ENCODE measurements at regions not wholly inside any gene's neighbourhood (a gene's known extent, or its start where the extent isn't known, plus 50 kb on each side); places are given as distances from the start of the nearest gene placed in this dataset.

DNA sequence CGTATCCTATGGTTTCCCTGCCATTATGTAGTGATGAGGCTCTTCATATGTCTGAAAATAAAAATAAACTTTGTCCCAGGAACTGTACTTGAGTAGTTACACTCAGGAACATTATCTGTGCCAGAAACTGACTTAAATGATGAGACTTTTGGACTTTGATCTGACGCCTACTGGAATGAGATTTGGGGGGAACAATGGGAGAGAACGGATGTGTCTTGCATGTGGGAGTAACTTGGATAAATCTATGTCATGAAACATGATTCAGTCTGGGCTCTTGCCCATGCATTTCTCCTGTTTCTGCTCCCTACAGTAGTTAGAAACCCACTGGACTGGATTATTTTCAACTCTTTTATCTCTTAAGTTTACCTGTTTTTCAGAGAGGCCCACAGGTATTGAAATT lies 2351.4 kb downstream of the PCDH7 start:
- no peak for DNase-seq
- H3K27ac ChIP-seq (ENCODE audit: low read depth in 1 of 2, low read length in 2 of 2): no peak overlapping the region
- Mint-ChIP-seq H3K36me3 (no peaks in the 10 kb centered on the region), H3K4me1 (no peaks in the 10 kb centered on the region), H3K27me3 (ENCODE audit: low read depth in 3 of 3) (no peaks in the 10 kb centered on the region), H3K27ac (no peak overlapping the region), H3K9me3 (peaks cover 0 to 5% (median 0%) of the 10 kb centered on the region in 7 donors), H3K4me3 (no peak overlapping the region)
- no peaks in the 10 kb centered on the region for H4K20me1 ChIP-seq (ENCODE audit: insufficient read depth, low read length)
- no peak overlapping the region for H2AFZ ChIP-seq (ENCODE audit: insufficient read depth, low read depth, low read length, poor library complexity, severe bottlenecking)
- no peaks in the 10 kb centered on the region for H3K79me2 ChIP-seq (ENCODE audit: insufficient read depth, low read length)
- no peaks in the 10 kb centered on the region for H3K4me1 ChIP-seq (ENCODE audit: control insufficient read depth in 1 of 2, insufficient read depth in 2 of 2, low read length in 2 of 2)
- 78% methylated on average over 2 of the region's 3 CpGs for WGBS (ENCODE audit: insufficient coverage)
- intact Hi-C loops (cut with micrococcal nuclease): no loop called here
- no peak overlapping the region for H3K4me2 ChIP-seq (replicated peaks; ENCODE audit: extremely low read depth, low read length, poor library complexity, severe bottlenecking)
- H3K27me3 ChIP-seq (ENCODE audit: control insufficient read depth in 2 of 2, insufficient read depth in 2 of 2, low read length in 2 of 2): no peaks in the 10 kb centered on the region
- H3K9me3 ChIP-seq (replicated peaks in 1 of 2; ENCODE audit: control insufficient read depth in 1 of 2, insufficient read depth in 1 of 2, low read length in 2 of 2): no peaks in the 10 kb centered on the region
- no peaks in the 10 kb centered on the region for H3K36me3 ChIP-seq (replicated peaks in 1 of 2; ENCODE audit: control insufficient read depth in 1 of 2, insufficient read depth in 2 of 2, low read length in 2 of 2)
- TF ChIP-seq CTCF (IDR thresholded peaks at IDR 0.05): no peak
- H3K9ac ChIP-seq (ENCODE audit: insufficient read depth, low read length, poor library complexity, severe bottlenecking): no peak overlapping the region
- no peak overlapping the region for H3K4me3 ChIP-seq (replicated peaks in 1 of 3; ENCODE audit: low read depth in 2 of 3, low read length in 3 of 3)

DNA sequence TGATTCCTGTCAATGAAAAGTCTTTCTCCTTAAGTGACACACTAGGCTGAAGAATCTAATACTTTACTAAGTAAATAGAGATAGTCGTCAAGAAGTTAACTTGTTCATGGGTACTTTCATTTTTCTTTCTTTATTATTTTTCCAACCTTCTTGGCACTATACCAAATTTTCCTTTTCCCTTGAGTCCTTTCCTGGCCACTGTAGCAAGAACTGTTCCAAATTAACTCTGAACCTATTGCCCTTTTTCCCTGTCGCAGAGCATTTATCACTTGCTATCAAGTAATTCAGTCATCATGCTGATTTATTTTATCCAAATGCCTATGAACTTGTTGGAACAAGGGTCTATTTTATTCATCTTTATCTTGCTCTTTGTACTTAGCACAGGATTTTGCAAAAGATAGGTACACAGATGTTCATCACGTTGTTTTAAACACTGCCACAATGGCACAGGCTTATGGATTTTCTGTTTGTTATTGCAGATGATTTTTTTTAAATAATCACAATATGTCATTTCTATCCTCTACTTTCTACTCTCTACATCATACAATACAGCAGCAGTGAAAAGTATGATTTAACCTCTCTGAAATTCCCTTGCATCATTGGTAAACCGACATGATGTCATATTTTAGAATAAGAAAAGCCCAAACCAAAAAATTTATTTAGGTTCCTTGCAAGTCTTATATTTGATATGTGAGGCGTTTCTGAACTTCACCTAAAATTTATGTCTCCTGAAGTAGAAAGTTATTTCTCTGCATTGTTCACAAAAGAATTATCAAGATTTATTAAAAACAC lies 2352.3 kb downstream of the PCDH7 start:
- WGBS (ENCODE audit: insufficient coverage): no CpG with 5 or more reads among the region's 5 CpGs
- no peaks in the 10 kb centered on the region for H3K9me3 ChIP-seq (replicated peaks in 1 of 2; ENCODE audit: control insufficient read depth in 1 of 2, insufficient read depth in 1 of 2, low read length in 2 of 2)
- peaks cover 0 to 5% (median 0%) of the 10 kb centered on the region in 7 donors for H3K9me3 Mint-ChIP-seq
- no peak for DNase-seq
- no peaks in the 10 kb centered on the region for H3K27me3 Mint-ChIP-seq (ENCODE audit: low read depth in 3 of 3)
- no peak overlapping the region for H3K4me3 ChIP-seq (replicated peaks in 1 of 3; ENCODE audit: low read depth in 2 of 3, low read length in 3 of 3)
- no peak overlapping the region for H2AFZ ChIP-seq (ENCODE audit: insufficient read depth, low read depth, low read length, poor library complexity, severe bottlenecking)
- H3K27me3 ChIP-seq (ENCODE audit: control insufficient read depth in 2 of 2, insufficient read depth in 2 of 2, low read length in 2 of 2): no peaks in the 10 kb centered on the region
- TF ChIP-seq CTCF (IDR thresholded peaks at IDR 0.05): no peak
- no peaks in the 10 kb centered on the region for H3K4me1 ChIP-seq (ENCODE audit: control insufficient read depth in 1 of 2, insufficient read depth in 2 of 2, low read length in 2 of 2)
- intact Hi-C loops (cut with micrococcal nuclease): no loop called here
- no peaks in the 10 kb centered on the region for H3K79me2 ChIP-seq (ENCODE audit: insufficient read depth, low read length)
- H3K27ac Mint-ChIP-seq: no peak overlapping the region
- H3K36me3 ChIP-seq (replicated peaks in 1 of 2; ENCODE audit: control insufficient read depth in 1 of 2, insufficient read depth in 2 of 2, low read length in 2 of 2): no peaks in the 10 kb centered on the region
- no peaks in the 10 kb centered on the region for H4K20me1 ChIP-seq (ENCODE audit: insufficient read depth, low read length)
- H3K4me3 Mint-ChIP-seq: no peak overlapping the region
- no peak overlapping the region for H3K27ac ChIP-seq (ENCODE audit: low read depth in 1 of 2, low read length in 2 of 2)
- no peaks in the 10 kb centered on the region for H3K36me3 Mint-ChIP-seq
- H3K4me1 Mint-ChIP-seq: no peaks in the 10 kb centered on the region
- no peak overlapping the region for H3K4me2 ChIP-seq (replicated peaks; ENCODE audit: extremely low read depth, low read length, poor library complexity, severe bottlenecking)
- no peak overlapping the region for H3K9ac ChIP-seq (ENCODE audit: insufficient read depth, low read length, poor library complexity, severe bottlenecking)
